NCI-H526 (cell line): ENCODE measurements at regions not wholly inside any gene's neighbourhood (a gene's known extent, or its start where the extent isn't known, plus 50 kb on each side); places are given as distances from the start of the nearest gene placed in this dataset.

Experiments used
- DNase-seq, 2 experiments: peaks; one replicate each; lab custom pipeline; 2025; lab: John Stamatoyannopoulos, UW

DNA sequence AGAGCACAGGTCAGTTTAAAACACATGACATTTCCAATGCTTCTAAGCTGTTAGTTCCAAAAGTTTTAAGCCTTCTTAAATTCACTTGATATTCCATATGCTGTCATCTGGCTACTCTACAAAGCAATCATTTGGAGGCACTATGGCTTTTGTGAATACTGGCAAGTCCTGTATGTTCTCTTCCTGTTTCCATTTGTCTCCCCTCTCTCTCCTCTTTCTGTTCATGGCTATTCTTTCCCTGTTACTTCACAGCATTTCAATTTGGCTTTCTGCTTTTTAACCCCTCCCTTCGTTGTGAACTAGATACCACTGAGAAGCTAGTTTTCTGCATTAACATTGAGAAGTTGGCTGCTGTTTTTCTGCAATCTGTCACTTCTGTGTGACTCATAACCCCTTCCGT, 1337.2 kb upstream of the CELF4 start:
- no peak for DNase-seq

DNA sequence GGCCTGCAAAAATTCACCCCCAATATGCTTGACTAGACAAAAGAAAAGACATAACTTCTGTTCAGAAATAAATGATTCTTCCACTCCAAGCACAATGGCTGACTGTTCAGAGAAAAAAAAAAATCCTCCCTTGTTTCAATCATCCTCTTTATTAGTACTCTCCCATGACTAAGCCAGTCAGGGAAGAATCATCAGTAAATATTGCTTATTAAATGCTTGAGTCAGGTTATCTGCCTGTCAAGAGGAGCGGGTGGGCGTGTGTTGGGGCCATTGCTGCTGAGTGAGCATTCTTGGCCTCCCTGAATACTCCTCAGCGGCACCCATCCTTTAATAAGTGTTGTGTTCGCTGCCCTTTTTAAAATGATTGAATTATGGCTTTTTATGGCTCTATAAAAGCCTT, 1334.8 kb upstream of the CELF4 start:
- no peak for DNase-seq

- no peak for DNase-seq
These were observed 1334.4 kb upstream of the CELF4 start for GRCh38 chr18:38900031-38900430.

- DNase-seq, result no peak
These were observed 1333.7 kb upstream of the CELF4 start for GRCh38 chr18:38899252-38899651.

DNA sequence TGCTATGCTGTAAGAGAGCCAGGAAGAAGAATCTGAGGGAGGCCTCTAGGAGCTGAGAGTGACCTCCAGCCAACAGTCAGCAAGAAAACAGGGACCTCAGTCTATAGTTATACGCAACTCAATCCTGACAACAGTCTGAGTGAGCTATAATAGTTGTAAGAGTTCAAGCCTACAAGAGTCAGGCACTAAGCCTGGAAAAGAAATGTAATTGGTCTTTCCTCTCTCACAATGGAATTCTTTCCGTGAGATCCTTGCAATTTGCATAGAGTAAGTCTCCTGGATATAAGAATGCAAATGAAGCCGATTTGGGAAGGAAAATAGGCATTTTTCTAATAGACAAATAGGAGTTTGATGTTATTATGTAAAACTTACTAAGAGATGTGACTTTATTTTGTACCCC, 1332.6 kb upstream of the CELF4 start:
- DNase-seq, result no peak

GRCh38 chr18:38895560-38895959, 1330.0 kb upstream of the CELF4 start:
- DNase-seq, result no peak

DNA sequence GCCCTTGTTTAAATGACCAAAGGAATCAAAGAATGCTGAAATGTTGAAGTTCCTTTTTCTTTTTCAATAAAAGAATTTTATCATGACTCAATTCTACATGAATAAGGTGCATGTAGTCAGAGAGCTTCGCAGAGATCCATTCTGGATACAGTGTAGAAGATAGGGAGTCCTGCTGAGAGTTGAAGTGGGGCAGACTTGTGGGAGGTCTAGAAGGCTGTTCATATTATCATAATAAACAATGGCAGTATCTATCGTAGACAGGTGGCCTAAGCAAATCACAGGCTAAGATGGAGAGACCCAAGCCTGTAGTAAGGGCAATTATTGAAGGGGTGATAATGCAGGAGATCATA, 1322.0 kb upstream of the CELF4 start:
- no peak for DNase-seq

- DNase-seq, result no peak
These were observed 1321.5 kb upstream of the CELF4 start for GRCh38 chr18:38886861-38887670.

DNA sequence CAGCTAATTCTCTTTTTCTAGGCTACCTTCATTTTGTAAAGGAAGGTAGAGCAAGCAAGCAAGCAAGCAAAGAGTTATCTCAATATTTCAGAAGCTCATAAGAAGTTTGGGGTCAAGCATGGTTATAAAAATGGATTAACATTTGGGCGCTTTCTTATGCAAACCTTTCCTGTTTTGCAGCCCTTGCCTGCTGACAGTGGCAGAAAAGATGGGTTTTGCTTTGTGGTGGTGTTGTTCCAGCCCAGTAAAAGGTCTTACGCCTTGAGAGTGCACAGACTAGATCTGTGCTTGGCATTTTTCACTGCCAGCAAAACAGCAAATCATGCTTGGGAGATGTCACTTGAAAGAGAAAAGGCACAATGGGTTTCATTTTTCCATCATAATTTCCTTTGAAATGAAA, 1320.6 kb upstream of the CELF4 start:
- no peak for DNase-seq

- DNase-seq, result no peak
These were observed 1318.5 kb upstream of the CELF4 start for GRCh38 chr18:38884050-38884449.

GRCh38 chr18:38883111-38883510, 1317.5 kb upstream of the CELF4 start:
- no peak for DNase-seq

DNA sequence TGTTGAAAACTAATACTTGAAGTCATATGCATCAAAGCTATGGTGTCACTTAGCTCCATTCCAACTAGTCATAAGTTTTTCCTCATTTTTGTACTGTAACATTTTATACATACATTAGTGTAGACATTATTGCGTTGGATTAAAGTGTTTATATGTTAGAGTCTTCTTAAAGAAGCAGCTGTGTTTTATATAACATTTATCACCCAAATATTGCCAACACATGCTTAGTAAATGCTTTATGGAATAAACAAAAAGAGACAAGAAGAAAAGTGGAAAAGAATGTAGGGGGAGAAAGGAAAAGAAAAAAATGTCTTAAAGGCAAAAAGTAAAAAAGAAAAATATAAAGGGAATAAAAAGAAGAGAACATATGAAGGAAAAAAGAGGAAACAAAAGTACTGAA, 1314.3 kb upstream of the CELF4 start:
- no peak for DNase-seq

DNA sequence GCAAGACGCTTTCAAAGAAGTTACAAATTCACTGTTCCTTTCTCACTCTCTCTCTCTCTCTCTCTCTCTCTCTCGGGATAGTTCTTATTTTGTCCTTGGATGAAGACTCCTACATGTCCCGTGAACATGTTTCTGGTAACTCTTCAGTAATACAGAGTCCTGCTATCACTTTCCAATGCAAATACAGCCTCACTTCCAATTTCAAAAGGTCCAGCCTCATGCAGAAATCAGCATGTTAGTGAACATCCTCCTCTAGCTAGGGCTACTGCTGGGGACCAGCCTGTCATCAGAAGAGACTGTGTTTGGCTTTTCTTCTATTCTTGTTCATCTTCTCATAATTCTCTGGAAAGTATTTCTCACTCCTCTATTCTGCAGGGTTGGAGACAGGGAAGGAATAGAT, 1306.7 kb upstream of the CELF4 start:
- DNase-seq, result no peak

GRCh38 chr18:38868757-38869156, 1303.2 kb upstream of the CELF4 start:
- DNase-seq, result no peak

GRCh38 chr18:38867680-38868079, 1302.1 kb upstream of the CELF4 start:
- no peak for DNase-seq

DNA sequence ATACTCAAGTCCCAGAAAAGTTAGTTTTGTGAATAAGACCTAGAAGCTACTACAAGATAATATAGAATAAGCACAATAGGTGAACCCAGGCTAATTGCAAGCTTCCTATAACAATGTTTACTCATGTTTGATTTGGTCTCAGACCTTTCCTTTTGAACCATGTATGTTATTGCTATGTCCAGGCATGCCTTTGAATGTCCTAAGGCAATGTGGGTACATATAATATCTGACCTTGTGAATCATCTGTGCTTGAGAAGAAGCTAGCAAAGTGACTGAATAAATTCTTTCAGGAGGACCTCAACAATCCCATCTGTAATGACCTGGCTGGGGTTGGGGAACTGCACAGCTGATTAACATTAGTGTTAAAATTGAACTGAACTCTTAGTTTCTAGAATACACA, 1285.9 kb upstream of the CELF4 start:
- no peak for DNase-seq

- DNase-seq, result no peak
These were observed 1281.7 kb upstream of the CELF4 start for GRCh38 chr18:38847326-38847725.

- DNase-seq, result no peak
These were observed 1277.7 kb upstream of the CELF4 start for GRCh38 chr18:38843291-38843690.

DNA sequence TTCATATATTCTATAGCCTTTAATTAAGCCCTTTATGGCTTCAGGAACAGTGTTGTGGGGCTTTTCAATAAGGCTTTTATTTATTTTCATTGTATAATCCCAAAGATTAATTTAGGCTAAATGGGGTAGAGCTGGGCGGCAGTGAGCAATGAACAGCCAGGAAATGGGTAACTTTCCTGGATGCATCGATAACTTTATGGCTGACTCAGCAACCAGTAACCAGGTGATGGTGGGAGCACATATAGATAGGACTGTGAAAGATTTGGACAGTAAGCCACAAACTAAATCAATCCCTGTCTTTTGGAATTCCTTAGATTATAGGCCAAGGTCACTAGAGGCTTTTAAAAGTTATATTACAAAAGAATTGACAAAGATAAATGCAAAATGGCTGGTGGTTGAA, 1260.6 kb upstream of the CELF4 start:
- no peak for DNase-seq

GRCh38 chr18:38811209-38811608, 1245.6 kb upstream of the CELF4 start:
- no peak for DNase-seq

GRCh38 chr18:38810789-38811188, 1245.2 kb upstream of the CELF4 start:
- DNase-seq, result no peak

GRCh38 chr18:38807915-38808314, 1242.3 kb upstream of the CELF4 start:
- no peak for DNase-seq

- DNase-seq, result no peak
These were observed 1239.7 kb upstream of the CELF4 start for GRCh38 chr18:38805256-38805655.

GRCh38 chr18:38801640-38802039, 1236.0 kb upstream of the CELF4 start:
- DNase-seq, result no peak
